ENCODE measurements at regions not wholly inside any gene's neighbourhood (a gene's known extent, or its start where the extent isn't known, plus 50 kb on each side); places are given as distances from the start of the nearest gene placed in this dataset.

DNA sequence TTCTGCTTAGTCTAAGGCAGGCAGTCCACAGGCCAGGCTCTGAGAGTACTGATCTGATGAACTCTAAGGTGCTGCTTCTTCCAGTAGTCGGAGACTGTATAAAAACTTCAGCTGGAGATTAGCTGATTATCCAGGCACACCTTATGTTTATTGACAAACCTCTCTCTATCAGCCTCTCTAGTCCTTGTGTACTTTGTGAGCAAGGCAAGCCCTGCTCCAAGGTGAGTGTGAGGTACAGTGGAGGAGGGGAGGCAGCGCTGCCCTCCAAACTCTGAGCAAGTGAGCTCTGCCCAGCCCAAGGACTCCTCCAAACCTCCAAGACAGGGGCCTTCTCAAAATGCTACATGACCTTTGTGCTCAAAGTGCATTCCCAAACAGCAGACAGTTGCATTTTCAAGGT is 95.9 kb upstream of the CDKN3 start:
- TF ChIP-seq POLR2A (IDR thresholded peaks at IDR 0.05; ENCODE audit: low read depth): no peak
- no peak for TF ChIP-seq POLR2AphosphoS5 (IDR thresholded peaks at IDR 0.05)
- TF ChIP-seq CTCF (IDR thresholded peaks at IDR 0.05): no peak

Data from esophagus muscularis mucosa (tissue), 3 donors.